ENCODE measurements at regions not wholly inside any gene's neighbourhood (a gene's known extent, or its start where the extent isn't known, plus 50 kb on each side); places are given as distances from the start of the nearest gene placed in this dataset.
"Not testable (repeated sequence)": the region's sequence is repeated elsewhere in the genome, so short reads cannot be mapped to it uniquely, and the experiment has no call there.

DNA sequence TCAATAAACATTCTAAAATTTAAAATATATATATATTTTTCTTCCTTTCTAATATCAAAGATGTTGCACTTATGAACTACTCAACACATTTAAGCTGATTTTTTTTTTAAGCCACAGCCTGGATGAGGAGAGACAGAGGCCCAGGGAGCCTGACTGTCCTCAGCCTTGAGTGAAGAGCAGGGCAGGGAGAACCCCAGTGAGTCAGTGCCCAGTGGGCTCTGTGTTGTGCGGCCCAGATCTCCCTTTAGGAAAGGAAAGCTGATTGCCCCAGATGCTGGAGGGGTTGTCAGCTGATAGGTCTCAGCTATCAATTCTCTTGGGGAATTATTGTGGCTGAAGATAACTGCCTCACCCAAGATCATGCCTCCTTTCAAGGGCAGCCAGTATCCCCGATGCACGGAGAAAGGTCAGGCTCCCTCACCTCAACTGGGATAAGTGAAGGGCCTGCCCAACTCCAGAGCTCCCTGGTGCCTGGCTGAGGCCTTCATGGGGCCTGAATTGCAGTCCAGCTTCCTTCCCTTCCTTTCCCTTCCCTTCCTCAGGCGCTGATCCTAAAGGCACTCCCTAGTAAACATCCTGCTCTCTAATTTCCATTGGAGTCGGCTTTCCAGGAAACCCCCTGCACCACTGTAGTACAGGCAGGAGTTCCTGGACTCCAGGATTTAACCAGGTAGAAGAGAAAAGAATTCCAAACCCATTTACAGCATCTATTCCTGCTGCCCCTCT lies 106.9 kb upstream of the ATL2 start:
- no peak for DNase-seq (ENCODE audit: low read depth in 2 of 2)

GRCh38 chr2:38482710-38483109 lies 105.6 kb upstream of the ATL2 start:
- not testable (repeated sequence) for DNase-seq (ENCODE audit: low read depth in 2 of 2)

DNA sequence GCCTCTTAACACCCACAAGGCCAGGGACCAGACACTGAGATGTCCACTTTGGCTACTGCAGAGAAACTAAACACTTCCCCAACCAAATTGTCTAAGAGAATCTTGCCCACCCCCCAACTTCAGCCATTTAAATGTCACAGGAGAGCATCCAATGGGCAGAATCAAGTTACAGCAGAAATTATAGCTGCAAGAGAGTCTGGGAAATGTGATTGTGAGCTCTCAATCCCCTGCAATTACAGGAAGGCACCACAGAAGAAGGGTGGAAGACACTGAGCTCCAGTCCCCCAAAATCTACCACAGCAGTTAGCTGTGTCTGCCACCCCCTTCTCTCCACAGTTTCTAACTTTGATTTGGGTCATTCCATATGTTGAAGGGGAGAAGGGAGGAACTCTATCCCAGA lies 103.5 kb upstream of the ATL2 start:
- DNase-seq (ENCODE audit: low read depth in 2 of 2), result no peak

DNA sequence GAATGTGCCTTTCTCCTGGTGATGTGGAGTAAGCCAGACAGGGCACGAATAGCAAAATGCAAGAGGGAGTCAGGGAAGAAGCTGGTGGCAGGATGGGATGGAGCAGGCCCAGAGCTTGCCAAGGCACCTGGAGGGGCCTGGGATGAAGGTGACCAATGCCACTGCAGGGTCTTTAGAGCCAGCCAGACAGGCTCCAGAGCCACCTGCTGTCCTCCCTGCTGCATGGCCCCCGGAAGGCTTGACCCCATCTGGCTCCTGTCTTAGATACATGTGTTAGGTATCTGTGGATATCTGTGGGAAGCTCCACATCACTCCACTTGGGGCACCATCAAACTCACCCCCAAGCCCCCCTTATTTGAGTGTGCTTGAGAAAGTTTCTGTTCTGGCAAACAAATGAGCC lies 99.9 kb upstream of the ATL2 start:
- no peak for DNase-seq (ENCODE audit: low read depth in 2 of 2)

DNA sequence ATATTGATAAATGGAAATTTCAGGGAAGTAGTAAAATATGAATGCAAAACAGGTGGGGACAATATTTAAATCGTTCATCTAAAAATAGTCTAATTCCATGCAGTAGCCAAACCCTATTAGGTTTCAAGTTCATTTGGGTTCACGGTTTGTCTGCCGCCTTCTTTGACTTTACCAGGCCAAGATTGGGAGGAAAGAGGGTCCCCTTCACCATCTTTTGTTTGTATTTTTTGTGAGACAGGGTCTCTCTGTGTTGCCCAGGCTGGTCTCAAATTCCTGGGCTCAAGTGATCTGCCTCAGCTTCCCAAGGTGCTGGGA lies 98.5 kb upstream of the ATL2 start:
- no peak for DNase-seq (ENCODE audit: low read depth in 2 of 2)

DNA sequence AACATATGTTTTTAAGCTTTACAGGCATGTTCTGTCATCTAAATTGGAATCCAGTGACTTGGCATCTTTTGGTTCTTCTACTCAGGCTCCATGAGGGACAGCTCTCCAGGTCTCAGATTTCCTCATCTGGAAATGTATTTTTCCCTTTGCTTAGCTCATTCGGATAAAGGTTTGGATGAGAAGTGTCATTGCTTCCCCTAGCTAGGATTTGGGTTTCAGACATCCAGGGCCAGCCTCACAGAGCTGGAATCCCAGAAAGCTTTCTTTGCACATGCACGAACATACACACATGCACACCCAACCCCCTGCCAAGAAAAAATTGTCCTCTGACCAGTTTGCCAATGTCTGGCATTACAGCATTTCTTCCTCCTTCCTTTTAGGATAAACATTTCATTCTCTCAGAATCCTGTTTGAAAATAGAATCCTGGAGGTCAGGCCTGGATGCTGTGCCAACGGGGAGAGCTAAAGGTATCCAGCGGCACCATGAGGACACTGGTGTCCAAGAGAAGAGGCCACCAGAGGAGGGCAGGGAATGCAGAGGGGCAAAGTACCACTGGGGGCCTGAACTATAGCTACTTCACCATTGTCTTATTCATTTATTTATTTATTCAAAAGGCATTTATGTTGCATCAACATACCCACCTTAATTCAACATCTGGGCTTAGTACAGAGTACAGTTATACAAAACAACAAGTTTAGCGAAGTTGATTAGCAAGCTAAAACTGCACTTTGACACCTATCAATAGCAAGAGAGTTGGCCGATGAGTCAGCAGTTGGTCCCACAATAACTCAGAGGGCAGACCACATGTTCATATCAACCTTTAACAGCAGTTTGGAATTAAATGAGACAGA lies 97.9 kb upstream of the ATL2 start:
- no peak for DNase-seq (ENCODE audit: low read depth in 2 of 2)

DNA sequence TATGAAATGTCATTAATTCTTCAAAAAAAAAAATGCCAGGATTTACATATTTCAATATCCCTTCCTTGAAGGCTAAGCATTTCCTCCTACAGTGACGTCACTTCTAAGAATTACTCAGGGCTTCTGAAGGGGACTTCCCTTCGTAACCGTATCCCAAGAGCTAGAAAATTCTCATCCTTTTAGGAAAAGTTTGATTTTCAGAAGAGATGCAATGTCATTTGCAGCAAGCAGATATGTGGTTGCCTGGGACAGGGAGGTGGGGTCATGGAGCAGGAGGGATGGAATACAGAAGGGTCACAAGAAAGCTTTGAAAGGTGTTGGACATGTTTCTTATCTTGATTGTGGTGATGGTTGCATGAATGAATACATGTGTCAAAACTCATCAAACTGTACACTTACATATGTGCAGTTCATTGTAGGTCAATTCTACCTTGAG lies 97.0 kb upstream of the ATL2 start:
- no peak for DNase-seq (ENCODE audit: low read depth in 2 of 2)

DNA sequence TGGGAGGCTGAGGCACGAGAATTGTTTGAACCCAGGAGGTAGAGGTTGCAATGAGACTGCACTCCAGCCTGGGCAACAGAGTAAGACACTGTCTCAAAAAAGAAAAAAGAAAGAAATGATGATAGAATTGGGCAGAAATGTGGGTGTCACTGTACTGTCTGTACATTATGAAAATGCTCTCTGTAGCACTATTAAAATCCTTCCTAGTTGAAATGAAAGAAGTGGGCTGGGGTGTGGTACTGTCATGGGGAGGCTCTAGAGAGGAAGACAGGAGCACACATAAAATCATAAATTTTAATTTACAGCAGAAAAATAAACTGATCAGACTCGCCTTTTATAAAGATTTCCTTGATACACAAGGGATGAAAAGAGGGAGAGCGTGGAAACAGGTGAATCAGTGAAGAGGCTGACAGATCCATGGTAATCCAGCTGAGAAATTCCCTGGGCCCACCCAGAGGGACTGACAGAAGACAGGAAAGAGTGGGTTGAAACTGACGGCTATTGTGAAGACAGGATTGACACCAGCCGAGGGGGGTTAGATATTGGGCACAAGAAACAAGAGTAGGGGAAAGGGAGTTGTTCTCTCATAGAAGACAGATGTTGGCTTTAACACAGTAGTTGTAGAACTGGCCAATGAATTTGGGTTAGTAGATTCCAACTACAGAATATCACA lies 96.4 kb upstream of the ATL2 start:
- DNase-seq (ENCODE audit: low read depth in 2 of 2), result no peak

- DNase-seq (ENCODE audit: low read depth in 2 of 2), result no peak
Observed at GRCh38 chr2:38470115-38470514, 93.0 kb upstream of the ATL2 start.

DNA sequence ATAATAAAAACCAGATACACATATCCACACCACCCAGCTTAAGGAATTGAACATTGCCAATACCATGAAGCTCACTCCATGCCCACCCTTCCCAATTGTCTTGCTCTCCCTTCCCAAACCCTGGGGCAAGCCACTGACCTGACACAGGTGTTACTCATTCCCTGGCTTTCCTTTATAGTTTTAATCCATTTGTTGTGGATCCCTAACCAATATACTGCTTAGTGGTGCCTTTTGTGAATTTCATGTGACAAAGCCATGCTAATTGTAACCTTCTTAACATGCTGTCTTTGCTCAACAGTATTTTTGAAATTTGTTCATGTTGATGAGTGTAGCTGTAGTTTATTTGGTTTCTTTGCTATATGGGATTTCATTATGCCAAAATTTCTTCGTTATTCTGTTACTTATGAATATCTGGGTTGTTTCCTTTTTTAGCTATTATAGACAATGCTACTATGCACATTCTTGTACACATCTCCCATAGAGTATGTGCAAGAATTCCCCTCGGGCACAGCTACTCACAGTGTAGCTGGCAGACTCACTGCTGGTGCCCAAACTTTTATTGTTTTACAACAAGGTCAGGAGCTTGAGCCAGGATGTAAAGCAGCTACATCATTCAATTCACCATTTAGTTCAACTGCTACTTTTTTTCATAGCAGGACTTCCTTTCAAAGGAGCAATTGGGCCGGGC lies 90.8 kb upstream of the ATL2 start:
- no peak for DNase-seq (ENCODE audit: low read depth in 2 of 2)

- DNase-seq (ENCODE audit: low read depth in 2 of 2), result no peak
Observed at GRCh38 chr2:38466876-38467767, 90.0 kb upstream of the ATL2 start.

DNA sequence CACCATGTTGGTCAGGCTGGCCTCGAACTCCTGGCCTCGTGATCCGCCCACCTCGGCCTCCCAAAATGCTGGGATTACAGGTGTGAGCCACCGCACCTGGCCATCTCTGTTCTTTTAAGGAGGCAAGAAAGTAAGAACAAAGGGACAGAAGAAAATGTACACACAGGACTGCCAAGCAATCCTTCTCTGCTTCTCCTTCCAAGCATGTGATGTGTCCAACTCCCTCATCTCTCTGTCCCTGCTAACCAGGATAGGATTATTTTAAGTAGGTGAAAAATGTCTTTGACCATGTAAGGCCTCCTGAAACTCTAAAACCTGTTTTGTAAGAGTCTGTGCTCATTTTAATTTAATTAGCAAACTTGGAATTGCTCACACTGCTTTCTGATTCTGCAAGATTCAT lies 89.3 kb upstream of the ATL2 start:
- no peak for DNase-seq (ENCODE audit: low read depth in 2 of 2)

DNA sequence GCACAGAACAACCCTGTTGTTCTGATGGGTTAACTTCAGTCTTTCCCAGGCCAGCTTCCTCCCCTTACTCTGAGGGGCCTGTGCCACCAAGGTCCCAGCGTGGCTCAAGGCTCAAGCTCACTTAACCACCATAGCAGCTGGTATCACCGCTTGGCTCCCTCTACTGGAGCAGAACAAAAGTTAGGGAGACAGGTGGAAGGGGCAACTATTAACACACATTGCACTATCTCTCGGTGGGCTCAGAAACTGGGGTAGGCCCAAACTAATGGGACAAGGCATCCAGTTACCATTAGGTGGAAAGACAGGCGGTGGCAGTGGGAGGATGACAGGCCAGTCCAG lies 88.7 kb upstream of the ATL2 start:
- peak in 1 of 2 donors; percentile 3 for DNase-seq (ENCODE audit: low read depth in 2 of 2)

DNA sequence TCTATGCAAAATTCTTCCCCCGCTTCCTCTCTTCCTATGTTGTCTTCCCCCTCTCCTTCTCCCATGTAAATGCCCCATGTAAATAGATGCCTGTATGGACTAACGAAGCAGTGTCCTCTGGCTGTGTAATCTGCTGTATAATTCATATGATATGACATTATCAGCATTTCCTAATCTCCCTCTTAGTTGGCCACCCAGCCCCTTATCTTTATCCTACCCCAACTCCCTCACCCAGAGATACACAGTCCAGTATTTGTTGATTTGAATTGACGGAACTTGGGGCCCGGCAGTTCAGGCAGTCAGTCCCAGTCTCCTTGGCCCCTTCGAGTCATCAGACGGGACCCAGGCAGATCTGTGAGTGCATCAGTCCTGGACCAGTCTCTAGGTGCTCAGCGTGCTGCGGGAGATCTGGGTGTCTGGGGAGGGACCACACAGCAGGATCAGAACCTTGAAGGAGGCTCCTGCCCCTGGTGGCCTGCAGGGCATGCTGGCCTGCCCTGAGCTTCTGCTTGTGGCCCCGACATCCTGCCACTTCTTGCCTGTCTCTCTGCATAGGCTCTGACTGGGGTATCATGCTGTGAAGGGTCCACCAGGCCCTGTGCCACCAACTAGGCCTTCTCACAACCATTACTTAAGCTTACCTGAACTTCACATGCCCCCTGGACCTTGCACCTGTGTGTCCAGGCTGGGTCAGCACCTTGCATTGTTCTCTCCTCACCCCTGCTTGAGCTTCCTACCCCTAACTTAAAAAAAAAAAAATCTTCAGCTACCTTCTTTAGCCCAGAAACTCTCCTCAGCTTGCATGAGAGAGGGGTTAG lies 88.1 kb upstream of the ATL2 start:
- DNase-seq (ENCODE audit: low read depth in 2 of 2), result no peak

DNA sequence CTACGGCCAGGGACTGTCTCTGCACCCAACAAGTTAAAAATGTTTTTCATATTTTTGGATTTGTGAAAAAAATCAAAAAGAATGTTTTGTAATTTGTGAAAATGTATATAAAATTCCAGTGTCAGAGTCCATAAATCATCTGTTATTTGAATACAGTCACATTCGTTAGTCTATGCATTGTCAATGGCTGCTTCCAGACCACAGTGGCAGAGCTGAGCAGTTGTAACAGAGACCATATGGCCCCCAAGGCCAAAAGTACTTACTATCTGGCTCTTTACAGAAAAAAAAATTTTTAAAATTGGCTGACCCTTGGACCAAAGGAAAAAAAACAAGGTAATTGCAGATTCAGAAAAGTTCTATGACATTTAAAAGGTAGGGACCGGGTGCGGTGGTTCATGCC lies 86.7 kb upstream of the ATL2 start:
- no peak for DNase-seq (ENCODE audit: low read depth in 2 of 2)

GRCh38 chr2:38462121-38462661 lies 85.1 kb upstream of the ATL2 start:
- DNase-seq (ENCODE audit: low read depth in 2 of 2), result peak; percentile 9 to 45

DNA sequence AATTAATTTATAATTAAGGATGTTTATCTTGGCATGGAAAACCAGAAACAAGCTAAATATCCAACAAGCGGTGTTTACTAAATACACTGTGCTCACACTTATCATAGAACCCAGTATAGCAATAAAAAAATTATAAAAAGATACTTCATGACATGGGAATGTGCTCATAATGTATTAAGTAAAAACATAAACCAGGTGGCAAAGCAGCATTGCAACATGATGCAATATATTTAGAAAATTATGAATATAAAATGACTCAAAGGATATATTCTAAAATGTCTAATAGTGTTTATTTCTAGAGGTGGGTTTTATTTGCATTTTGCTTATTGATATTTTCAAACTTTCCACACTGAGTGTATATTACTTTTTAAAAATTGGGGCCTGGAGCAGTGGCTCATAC lies 84.4 kb upstream of the ATL2 start:
- DNase-seq (ENCODE audit: low read depth in 2 of 2), result no peak

- DNase-seq (ENCODE audit: low read depth in 2 of 2), result no peak
Observed at GRCh38 chr2:38460313-38460712, 83.2 kb upstream of the ATL2 start.

DNA sequence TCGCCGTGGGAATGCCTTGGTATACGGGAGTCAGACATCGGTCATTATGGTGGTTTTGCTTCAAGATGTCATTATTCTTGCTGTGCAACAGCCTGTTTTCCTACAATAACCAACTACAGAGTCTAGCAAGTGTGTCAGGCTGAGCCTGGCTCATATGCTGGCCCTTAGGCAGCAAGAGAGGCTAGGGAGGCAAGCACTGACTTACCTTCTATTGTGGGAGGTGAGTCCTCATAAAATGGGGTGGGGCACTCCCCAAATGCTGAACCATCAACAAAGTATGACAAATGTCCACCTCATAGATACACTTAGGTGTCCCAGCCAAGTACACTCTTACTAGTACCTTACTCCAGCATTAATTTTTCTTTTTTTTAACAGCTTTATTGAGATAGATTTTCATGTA lies 77.0 kb upstream of the ATL2 start:
- DNase-seq (ENCODE audit: low read depth in 2 of 2), result no peak

DNA sequence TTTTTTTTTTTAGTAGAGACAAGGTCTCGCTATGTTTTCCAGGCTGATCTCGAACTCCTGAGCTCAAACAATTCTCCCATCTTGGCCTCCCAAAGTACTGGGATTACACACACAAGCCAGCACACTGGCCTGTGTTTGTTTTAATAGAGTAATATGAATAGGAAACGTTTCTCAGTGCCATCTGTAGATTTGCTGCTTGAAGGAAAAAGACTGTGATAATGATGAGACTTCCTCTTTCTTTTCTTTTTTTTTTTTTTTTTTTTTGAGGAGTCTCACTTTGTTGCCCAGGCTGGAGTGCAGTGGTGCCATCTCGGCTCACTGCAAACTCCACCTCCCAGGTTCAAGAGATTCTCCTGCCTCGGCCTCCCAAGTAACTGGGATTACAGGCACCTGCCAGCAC lies 74.7 kb upstream of the ATL2 start:
- DNase-seq (ENCODE audit: low read depth in 2 of 2), result not testable (repeated sequence)
